Naive thymus-derived CD8-positive, alpha-beta T cell (primary cell): ENCODE measurements at regions not wholly inside any gene's neighbourhood (a gene's known extent, or its start where the extent isn't known, plus 50 kb on each side); places are given as distances from the start of the nearest gene placed in this dataset.

Source experiments
- ATAC-seq, 2 donors: fragments of 150-1000 bp; cut with Tn5 transposase in 1 of 2; sonication (Bioruptor Pico), chemical (Tn5 transposase) in 1 of 2; 1 replicate in 1 of 2; 2 replicates in 1 of 2; pipeline ENCODE4 v1.10.0; 2021; ENCODE audit warnings: mild to moderate bottlenecking in 2 of 2, moderate library complexity in 2 of 2
- POLR2A ChIA-PET: fragments of 350-600 bp; sonication (Branson Sonifier 250); formaldehyde crosslinking; loops from one replicate; lab custom pipeline; 2021; ENCODE audit warnings: antibody characterized with exemption; lab: Charles Lee
- DNase-seq, 10 donors: peaks; one replicate each; pipeline versions ENCODE4 v3.0.0 to v3.0.0-alpha.2; 2020 to 2022
- H3K27ac Mint-ChIP-seq, 10 donors: one replicate each; pipeline ENCODE4 v1.8.0; 2020 to 2022; ENCODE audit warnings: mild to moderate bottlenecking in 10 of 10, mixed read lengths in 10 of 10, moderate library complexity in 4 of 10, inconsistent platforms in 1 of 10
- H3K27me3 Mint-ChIP-seq, 5 donors: one replicate each; pipeline ENCODE4 v1.8.0; 2021 to 2022; ENCODE audit warnings: mixed read lengths in 5 of 5
- H3K36me3 Mint-ChIP-seq, 3 donors: one replicate each; pipeline ENCODE4 v1.8.0; 2020 to 2022; ENCODE audit warnings: mixed read lengths in 3 of 3, mild to moderate bottlenecking in 2 of 3, inconsistent platforms in 1 of 3
- H3K4me1 Mint-ChIP-seq, 4 donors: one replicate each; pipeline ENCODE4 v1.8.0; 2021 to 2022; ENCODE audit warnings: mixed read lengths in 4 of 4
- H3K4me3 Mint-ChIP-seq, 10 donors: one replicate each; pipeline ENCODE4 v1.8.0; 2020 to 2022; ENCODE audit warnings: mild to moderate bottlenecking in 10 of 10, mixed read lengths in 10 of 10, moderate library complexity in 6 of 10, inconsistent platforms in 1 of 10
- H3K9me3 Mint-ChIP-seq, 9 donors: one replicate each; pipeline ENCODE4 v1.8.0; 2020 to 2022; ENCODE audit warnings: mixed read lengths in 9 of 9, mild to moderate bottlenecking in 3 of 9, inconsistent platforms in 1 of 9, moderate library complexity in 1 of 9

GRCh38 chr4:133440404-133440803, 291.3 kb downstream of the PCDH10 start:
- no peak overlapping the region for H3K27ac Mint-ChIP-seq
- no peaks in the 10 kb centered on the region for H3K27me3 Mint-ChIP-seq
- no peaks in the 10 kb centered on the region for H3K4me1 Mint-ChIP-seq
- DNase-seq (no peak), ATAC-seq (no peak)
- POLR2A ChIA-PET = no interaction called here
- H3K36me3 Mint-ChIP-seq = no peaks in the 10 kb centered on the region
- H3K4me3 Mint-ChIP-seq = no peak overlapping the region
- peaks cover 0 to 5% (median 1%) of the 10 kb centered on the region in 9 donors for H3K9me3 Mint-ChIP-seq

DNA sequence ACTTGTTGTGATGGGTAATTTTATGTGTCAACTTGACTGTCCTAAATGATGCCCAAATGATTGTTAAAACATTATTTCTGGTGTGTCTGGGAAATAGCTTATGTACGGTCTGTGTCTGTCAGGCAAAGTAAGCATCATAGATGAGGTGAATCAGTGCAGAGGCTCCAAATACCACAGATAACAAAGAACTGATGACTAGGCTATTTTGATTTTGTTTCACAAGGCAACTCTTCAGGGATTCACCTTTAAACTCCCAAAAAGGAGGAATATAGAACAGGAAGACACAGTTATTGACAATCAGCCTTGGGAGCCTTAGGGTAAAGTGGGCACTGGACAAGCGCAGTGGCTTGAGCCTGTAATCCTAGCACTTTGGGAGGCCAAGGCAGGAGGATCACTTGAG, 290.7 kb downstream of the PCDH10 start:
- POLR2A ChIA-PET = no interaction called here
- DNase-seq = no peak
- peaks cover 0 to 5% (median 1%) of the 10 kb centered on the region in 9 donors for H3K9me3 Mint-ChIP-seq

DNA sequence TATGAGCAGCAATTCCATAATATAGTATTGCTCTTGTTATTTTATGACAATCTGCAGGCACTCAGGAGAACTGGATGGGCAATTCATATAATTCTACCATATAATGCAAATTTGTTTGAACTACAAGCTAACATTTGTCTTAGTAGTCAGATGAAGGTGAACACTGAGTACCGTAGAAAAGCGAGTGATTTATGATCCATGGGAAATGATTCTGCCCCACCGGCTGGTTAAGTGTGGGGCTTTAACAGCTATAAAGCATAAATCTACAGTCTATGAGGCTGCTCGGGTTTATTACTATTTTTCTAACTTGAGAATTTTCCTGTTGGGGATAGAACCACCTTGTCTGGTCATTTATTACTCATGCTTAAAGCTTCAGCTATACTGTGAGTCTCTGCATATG, 275.5 kb downstream of the PCDH10 start:
- DNase-seq = no peak
- POLR2A ChIA-PET = no interaction called here
- H3K4me1 Mint-ChIP-seq = no peaks in the 10 kb centered on the region

More for the DNA sequence above, 290.7 kb downstream of the PCDH10 start:
- no peak overlapping the region for H3K27ac Mint-ChIP-seq
- ATAC-seq = no peak
- H3K27me3 Mint-ChIP-seq = no peaks in the 10 kb centered on the region
- no peaks in the 10 kb centered on the region for H3K36me3 Mint-ChIP-seq
- no peak overlapping the region for H3K4me3 Mint-ChIP-seq
- no peaks in the 10 kb centered on the region for H3K4me1 Mint-ChIP-seq

DNA sequence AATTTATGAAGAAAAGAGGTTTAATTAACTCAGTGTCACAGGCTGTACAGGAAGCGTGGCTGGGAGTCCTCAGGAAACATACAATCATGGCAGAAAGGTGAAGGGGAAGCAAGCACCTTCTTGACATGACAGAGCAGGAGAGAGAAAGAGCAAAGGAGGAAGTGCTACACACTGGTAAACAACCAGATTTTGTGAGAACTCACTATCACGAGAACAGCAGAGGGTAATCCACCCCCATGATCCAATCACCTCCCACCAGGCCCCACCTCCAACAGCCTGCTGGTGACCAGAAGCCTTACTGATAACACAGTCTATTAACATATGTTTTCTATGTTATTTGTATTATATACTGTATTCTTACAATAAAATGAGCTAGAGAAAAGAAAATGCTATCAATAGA, 254.8 kb downstream of the PCDH10 start:
- H3K4me1 Mint-ChIP-seq = no peaks in the 10 kb centered on the region
- no peak overlapping the region for H3K4me3 Mint-ChIP-seq
- POLR2A ChIA-PET = no interaction called here
- ATAC-seq (no peak), DNase-seq (no peak)
- H3K9me3 Mint-ChIP-seq = peaks cover 0 to 42% (median 7%) of the 10 kb centered on the region in 9 donors
- no peaks in the 10 kb centered on the region for H3K27me3 Mint-ChIP-seq
- no peak overlapping the region for H3K27ac Mint-ChIP-seq
- H3K36me3 Mint-ChIP-seq = no peaks in the 10 kb centered on the region

More for the DNA sequence above, 275.5 kb downstream of the PCDH10 start:
- ATAC-seq = no peak
- Mint-ChIP-seq H3K9me3 (peaks cover 0 to 9% (median 0%) of the 10 kb centered on the region in 9 donors), H3K27ac (no peak overlapping the region), H3K4me3 (no peak overlapping the region), H3K36me3 (no peaks in the 10 kb centered on the region), H3K27me3 (no peaks in the 10 kb centered on the region)

- Mint-ChIP-seq H3K36me3 (no peaks in the 10 kb centered on the region), H3K4me1 (no peaks in the 10 kb centered on the region), H3K27ac (no peak overlapping the region), H3K27me3 (no peaks in the 10 kb centered on the region), H3K4me3 (no peak overlapping the region), H3K9me3 (peaks cover 0 to 51% (median 6%) of the 10 kb centered on the region in 9 donors)
- ATAC-seq (no peak), DNase-seq (no peak)
- POLR2A ChIA-PET = no interaction called here
Observed at GRCh38 chr4:133402616-133403015, 253.5 kb downstream of the PCDH10 start.

GRCh38 chr4:133394971-133395627, 246.0 kb downstream of the PCDH10 start:
- ATAC-seq (no peak), DNase-seq (no peak)
- Mint-ChIP-seq H3K36me3 (no peaks in the 10 kb centered on the region), H3K4me3 (no peak overlapping the region), H3K27me3 (no peaks in the 10 kb centered on the region), H3K9me3 (peaks cover 0 to 12% (median 3%) of the 10 kb centered on the region in 9 donors), H3K4me1 (no peaks in the 10 kb centered on the region), H3K27ac (no peak overlapping the region)
- POLR2A ChIA-PET = no interaction called here

DNA sequence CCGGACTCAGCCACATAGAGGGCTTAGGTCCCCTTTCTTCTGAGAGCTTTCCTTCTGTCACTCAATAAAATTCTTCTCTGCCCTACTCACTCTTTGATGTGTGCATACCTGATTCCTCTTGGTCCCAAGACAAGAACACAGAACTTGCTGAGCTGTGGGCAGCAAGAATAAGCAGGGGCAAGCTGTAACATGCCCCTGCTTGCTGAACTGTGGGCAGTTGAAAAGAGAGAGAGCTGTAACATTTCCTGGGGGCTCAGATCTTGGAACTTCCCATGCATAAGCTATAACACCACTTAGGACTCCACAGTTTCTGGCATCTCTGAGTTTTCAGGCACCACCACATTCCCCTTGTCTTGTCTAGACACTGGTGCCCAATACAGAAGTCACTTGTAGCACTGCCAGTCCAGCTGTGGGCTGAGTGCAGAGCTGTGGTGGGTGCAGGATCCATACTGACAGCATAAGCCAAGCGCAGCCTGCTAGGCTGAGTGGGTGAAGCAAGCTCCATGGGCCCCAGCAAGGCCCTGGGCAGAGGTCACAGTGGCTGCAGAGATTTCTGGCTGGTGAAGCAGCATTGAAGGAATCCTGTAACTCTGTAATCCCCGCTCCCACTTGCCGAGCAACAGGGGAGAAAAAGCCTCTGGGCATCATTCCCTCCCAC, 241.2 kb downstream of the PCDH10 start:
- H3K27ac Mint-ChIP-seq = no peak overlapping the region
- DNase-seq (no peak), ATAC-seq (no peak)
- POLR2A ChIA-PET = no interaction called here
- H3K27me3 Mint-ChIP-seq = no peaks in the 10 kb centered on the region
- H3K4me3 Mint-ChIP-seq = no peak overlapping the region
- H3K9me3 Mint-ChIP-seq = peaks cover 0 to 7% (median 0%) of the 10 kb centered on the region in 9 donors
- no peaks in the 10 kb centered on the region for H3K36me3 Mint-ChIP-seq
- H3K4me1 Mint-ChIP-seq = no peaks in the 10 kb centered on the region

GRCh38 chr4:133389029-133389428, 239.9 kb downstream of the PCDH10 start:
- H3K27ac Mint-ChIP-seq = no peak overlapping the region
- DNase-seq (no peak), ATAC-seq (no peak)
- no peaks in the 10 kb centered on the region for H3K27me3 Mint-ChIP-seq
- H3K36me3 Mint-ChIP-seq = no peaks in the 10 kb centered on the region
- no peaks in the 10 kb centered on the region for H3K4me1 Mint-ChIP-seq
- no peak overlapping the region for H3K4me3 Mint-ChIP-seq
- H3K9me3 Mint-ChIP-seq = peaks cover 0 to 7% (median 0%) of the 10 kb centered on the region in 9 donors
- POLR2A ChIA-PET = no interaction called here

DNA sequence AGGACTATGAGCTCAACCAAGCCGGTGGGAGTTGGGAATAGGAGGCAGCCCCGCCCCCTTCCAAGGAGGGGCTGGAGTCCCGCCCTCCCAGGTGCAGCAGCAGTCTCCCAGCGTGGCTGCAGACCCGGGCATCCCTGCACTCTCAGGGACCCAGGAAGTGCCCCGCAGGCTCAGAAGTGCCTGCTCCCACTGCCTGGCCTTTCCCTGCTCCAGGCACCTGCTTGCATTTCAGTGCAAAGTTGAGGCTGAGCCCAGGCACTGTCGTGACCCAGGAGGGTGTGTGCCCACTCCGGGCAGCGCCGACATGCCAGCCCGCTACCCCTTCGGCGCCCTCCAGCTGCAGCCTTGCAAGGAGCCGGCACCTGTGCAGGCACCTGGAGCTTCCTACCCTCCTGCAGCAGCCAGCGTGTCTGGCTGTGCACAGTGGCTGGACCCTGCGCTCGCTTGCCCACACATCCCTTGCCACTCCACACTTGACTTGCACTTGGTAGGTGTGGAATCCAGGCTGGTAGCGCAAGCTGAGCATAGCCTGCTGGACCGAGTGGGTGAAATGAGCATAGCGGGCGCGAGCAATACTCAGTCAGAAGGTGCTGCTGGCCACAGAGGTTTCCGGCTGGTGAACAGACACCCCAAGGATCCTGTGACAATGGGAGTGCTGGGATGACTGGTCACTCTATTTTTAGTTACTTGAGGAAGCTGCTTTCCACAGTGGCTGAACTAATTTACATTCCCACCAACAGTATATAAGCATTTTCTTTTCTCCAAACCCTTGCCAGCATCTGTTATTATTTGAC, 236.3 kb downstream of the PCDH10 start:
- H3K27me3 Mint-ChIP-seq = no peaks in the 10 kb centered on the region
- ATAC-seq = no peak
- DNase-seq = no peak

GRCh38 chr4:133379681-133380438, 230.8 kb downstream of the PCDH10 start:
- H3K4me3 Mint-ChIP-seq = no peak overlapping the region
- POLR2A ChIA-PET = no interaction called here
- DNase-seq = no peak
- no peak for ATAC-seq
- no peak overlapping the region for H3K27ac Mint-ChIP-seq
- no peaks in the 10 kb centered on the region for H3K36me3 Mint-ChIP-seq
- H3K27me3 Mint-ChIP-seq = no peaks in the 10 kb centered on the region
- H3K4me1 Mint-ChIP-seq = no peaks in the 10 kb centered on the region
- H3K9me3 Mint-ChIP-seq = peaks cover 2 to 24% (median 10%) of the 10 kb centered on the region in 9 donors

More for the DNA sequence above, 236.3 kb downstream of the PCDH10 start:
- POLR2A ChIA-PET = no interaction called here
- H3K9me3 Mint-ChIP-seq = peaks cover 0 to 7% (median 0%) of the 10 kb centered on the region in 9 donors
- H3K4me3 Mint-ChIP-seq = no peak overlapping the region
- H3K4me1 Mint-ChIP-seq = no peaks in the 10 kb centered on the region
- no peaks in the 10 kb centered on the region for H3K36me3 Mint-ChIP-seq
- no peak overlapping the region for H3K27ac Mint-ChIP-seq

GRCh38 chr4:133377286-133377685, 228.2 kb downstream of the PCDH10 start:
- POLR2A ChIA-PET = no interaction called here
- no peak for DNase-seq
- Mint-ChIP-seq H3K4me1 (no peaks in the 10 kb centered on the region), H3K4me3 (no peak overlapping the region), H3K27ac (no peak overlapping the region), H3K9me3 (peaks cover 2 to 24% (median 10%) of the 10 kb centered on the region in 9 donors), H3K36me3 (no peaks in the 10 kb centered on the region), H3K27me3 (no peaks in the 10 kb centered on the region)
- no peak for ATAC-seq

- Mint-ChIP-seq H3K36me3 (no peaks in the 10 kb centered on the region), H3K4me1 (no peaks in the 10 kb centered on the region), H3K27ac (no peak overlapping the region), H3K9me3 (peaks cover 0 to 14% (median 8%) of the 10 kb centered on the region in 9 donors), H3K27me3 (no peaks in the 10 kb centered on the region), H3K4me3 (no peak overlapping the region)
- DNase-seq (no peak), ATAC-seq (no peak)
- POLR2A ChIA-PET = no interaction called here
Observed at GRCh38 chr4:133372699-133373098, 223.6 kb downstream of the PCDH10 start.
